Loucy (cell line): ENCODE measurements at regions not wholly inside any gene's neighbourhood (a gene's known extent, or its start where the extent isn't known, plus 50 kb on each side); places are given as distances from the start of the nearest gene placed in this dataset.

Experiments
- H2AFZ ChIP-seq: fragments of 200-600 bp; sonication (generic); 2 replicates; pipeline ENCODE4 v1.6.0; 2016; ENCODE audit warnings: antibody characterized with exemption, mild to moderate bottlenecking, low read length, moderate library complexity
- H3F3A ChIP-seq: fragments of 200-600 bp; 2 replicates; pipeline ENCODE4 v1.6.0; 2016; ENCODE audit warnings: antibody characterized with exemption, low read depth, mild to moderate bottlenecking
- H3K27me3 ChIP-seq: fragments of 200-600 bp; sonication (generic); 2 replicates; pipeline ENCODE4 v1.6.1; 2014; ENCODE audit warnings: low read length, mild to moderate bottlenecking; ENCODE audit not compliant: insufficient read depth, poor library complexity, severe bottlenecking
- H3K36me3 ChIP-seq: fragments of 200-600 bp; sonication (generic); 2 replicates; pipeline ENCODE4 v1.6.1; 2016; ENCODE audit warnings: low read length; ENCODE audit not compliant: insufficient read depth
- H3K4me1 ChIP-seq: fragments of 200-600 bp; sonication (generic); 2 replicates; pipeline ENCODE4 v1.5.1; 2014; ENCODE audit warnings: low read length, mild to moderate bottlenecking; ENCODE audit not compliant: insufficient read depth, poor library complexity, severe bottlenecking
- H3K4me2 ChIP-seq: fragments of 200-600 bp; sonication (generic); 2 replicates; pipeline ENCODE4 v1.6.0; 2014; ENCODE audit warnings: antibody characterized with exemption, low read length, low read depth, mild to moderate bottlenecking; ENCODE audit not compliant: poor library complexity, severe bottlenecking
- H3K4me3 ChIP-seq: fragments of 200-600 bp; sonication (generic); 2 replicates; pipeline ENCODE4 v1.5.1; 2014; ENCODE audit warnings: low read length, mild to moderate bottlenecking, mixed read lengths; ENCODE audit not compliant: poor library complexity, severe bottlenecking
- H3K79me2 ChIP-seq: fragments of 200-600 bp; sonication (generic); 2 replicates; pipeline ENCODE4 v1.6.1; 2014; ENCODE audit warnings: low read length; ENCODE audit not compliant: insufficient read depth
- H3K9ac ChIP-seq: fragments of 200-600 bp; sonication (generic); 2 replicates; pipeline ENCODE4 v1.6.0; 2014; ENCODE audit warnings: mild to moderate bottlenecking, low read depth, low read length, moderate library complexity; ENCODE audit not compliant: poor library complexity, severe bottlenecking
- H3K9me2 ChIP-seq: fragments of 200-600 bp; sonication (generic); replicated peaks from 2 replicates; pipeline ENCODE4 v1.6.1; 2016; ENCODE audit warnings: low read depth, low read length, mixed read lengths
- H3K9me3 ChIP-seq: fragments of 200-600 bp; sonication (generic); 2 replicates; pipeline ENCODE4 v1.6.1; 2014; ENCODE audit warnings: mild to moderate bottlenecking, antibody characterized with exemption, low read length, low read depth; ENCODE audit not compliant: insufficient read depth
- H4K20me1 ChIP-seq: fragments of 200-600 bp; sonication (generic); 2 replicates; pipeline ENCODE4 v1.6.0; 2014; ENCODE audit warnings: antibody characterized with exemption, low read length, mild to moderate bottlenecking; ENCODE audit not compliant: insufficient read depth, poor library complexity, severe bottlenecking
- EZH2phosphoT487 ChIP-seq: fragments of 200-600 bp; IDR thresholded peaks from 2 replicates; pipeline ENCODE4 v1.6.1; 2018; ENCODE audit warnings: antibody characterized with exemption, mild to moderate bottlenecking, moderate library complexity, borderline replicate concordance
- TF ChIP-seq, protein P1 (sequence below): fragments of 200-600 bp; sonication (generic); conservative IDR thresholded peaks from 2 replicates; pipeline ENCODE4 v1.5.1; 2014; ENCODE audit warnings: mild to moderate bottlenecking, antibody characterized with exemption, low read length

DNA sequence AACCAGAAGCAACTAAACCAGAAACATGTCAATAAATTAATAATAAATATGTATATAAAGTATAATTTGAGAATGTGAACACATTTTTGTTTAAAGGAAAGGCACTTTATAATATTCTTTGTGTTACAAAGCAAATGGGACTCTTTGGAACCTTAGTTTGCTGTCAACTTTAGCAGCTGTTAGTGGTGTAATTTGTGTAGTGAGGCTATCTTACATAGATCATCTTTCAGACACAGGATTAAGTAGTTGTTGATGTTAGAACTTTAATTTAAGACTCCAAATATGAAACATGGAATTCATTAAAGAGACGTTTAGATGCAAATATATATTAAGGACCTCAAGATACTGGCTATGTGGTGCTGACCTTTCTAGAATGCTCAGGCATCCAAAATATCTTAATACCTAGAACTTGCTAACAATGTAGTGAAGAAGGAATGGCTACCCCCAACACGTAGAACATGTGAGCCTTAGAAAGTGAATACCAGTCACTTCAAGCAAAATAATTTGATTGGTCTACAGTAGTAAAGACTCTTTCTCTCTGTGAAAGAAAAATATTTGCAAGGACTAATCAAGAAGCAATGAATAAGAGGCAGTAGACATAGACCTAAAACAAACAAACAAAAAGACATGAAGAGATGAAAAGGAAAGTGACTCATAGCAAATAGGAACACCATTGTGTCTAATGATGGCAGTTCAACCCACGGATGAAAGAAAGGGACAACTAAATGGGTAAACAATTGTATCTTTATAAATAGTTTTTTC lies 811.4 kb downstream of the USP25 start:
- H3K4me2 ChIP-seq, result no peak overlapping the region
- H3K4me3 ChIP-seq, result no peak overlapping the region
- no peaks in the 10 kb centered on the region for H3K4me1 ChIP-seq
- H3K27me3 ChIP-seq, result no peaks in the 10 kb centered on the region
- H2AFZ ChIP-seq, result no peak overlapping the region
- H3K9me2 ChIP-seq, result no peaks in the 10 kb centered on the region
- no peaks in the 10 kb centered on the region for H3K36me3 ChIP-seq
- H3K9me3 ChIP-seq, result no peaks in the 10 kb centered on the region
- no peak overlapping the region for H3K9ac ChIP-seq
- H3K79me2 ChIP-seq, result no peaks in the 10 kb centered on the region
- TF ChIP-seq EZH2phosphoT487, result no peak
- TF ChIP-seq, protein P1, sequence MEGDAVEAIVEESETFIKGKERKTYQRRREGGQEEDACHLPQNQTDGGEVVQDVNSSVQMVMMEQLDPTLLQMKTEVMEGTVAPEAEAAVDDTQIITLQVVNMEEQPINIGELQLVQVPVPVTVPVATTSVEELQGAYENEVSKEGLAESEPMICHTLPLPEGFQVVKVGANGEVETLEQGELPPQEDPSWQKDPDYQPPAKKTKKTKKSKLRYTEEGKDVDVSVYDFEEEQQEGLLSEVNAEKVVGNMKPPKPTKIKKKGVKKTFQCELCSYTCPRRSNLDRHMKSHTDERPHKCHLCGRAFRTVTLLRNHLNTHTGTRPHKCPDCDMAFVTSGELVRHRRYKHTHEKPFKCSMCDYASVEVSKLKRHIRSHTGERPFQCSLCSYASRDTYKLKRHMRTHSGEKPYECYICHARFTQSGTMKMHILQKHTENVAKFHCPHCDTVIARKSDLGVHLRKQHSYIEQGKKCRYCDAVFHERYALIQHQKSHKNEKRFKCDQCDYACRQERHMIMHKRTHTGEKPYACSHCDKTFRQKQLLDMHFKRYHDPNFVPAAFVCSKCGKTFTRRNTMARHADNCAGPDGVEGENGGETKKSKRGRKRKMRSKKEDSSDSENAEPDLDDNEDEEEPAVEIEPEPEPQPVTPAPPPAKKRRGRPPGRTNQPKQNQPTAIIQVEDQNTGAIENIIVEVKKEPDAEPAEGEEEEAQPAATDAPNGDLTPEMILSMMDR, result no peak
- H4K20me1 ChIP-seq, result no peaks in the 10 kb centered on the region
- no peaks in the 10 kb centered on the region for H3F3A ChIP-seq

DNA sequence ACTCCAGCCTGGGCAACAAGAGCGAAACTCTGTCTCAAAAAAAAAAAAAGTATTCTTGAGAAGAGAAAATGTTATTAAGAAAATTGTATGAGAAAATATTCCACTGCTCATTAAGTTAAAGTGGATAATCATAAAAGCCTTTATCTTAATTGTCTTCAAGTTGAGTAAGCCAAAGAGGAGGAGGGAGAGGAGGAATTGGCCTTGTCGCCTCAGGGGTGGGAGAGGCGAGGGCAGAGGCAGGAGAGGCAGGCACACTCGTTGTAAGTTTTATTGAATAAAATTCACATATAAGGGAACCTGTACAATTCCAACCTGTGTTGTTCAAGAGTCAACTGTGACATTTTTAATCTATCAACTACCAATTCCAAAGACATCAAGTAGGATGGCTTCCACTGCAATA lies 820.3 kb downstream of the USP25 start:
- Histone ChIP-seq H3K9me3 (no peaks in the 10 kb centered on the region), H3K9ac (no peak overlapping the region), H3K27me3 (no peaks in the 10 kb centered on the region), H3K36me3 (no peaks in the 10 kb centered on the region), H3K4me3 (no peak overlapping the region), H3K9me2 (no peaks in the 10 kb centered on the region), H2AFZ (no peak overlapping the region), H3K4me1 (no peaks in the 10 kb centered on the region), H3K4me2 (no peak overlapping the region), H3K79me2 (no peaks in the 10 kb centered on the region), H4K20me1 (no peaks in the 10 kb centered on the region), H3F3A (no peaks in the 10 kb centered on the region)
- no peak for TF ChIP-seq EZH2phosphoT487
- TF ChIP-seq, protein P1, result no peak

DNA sequence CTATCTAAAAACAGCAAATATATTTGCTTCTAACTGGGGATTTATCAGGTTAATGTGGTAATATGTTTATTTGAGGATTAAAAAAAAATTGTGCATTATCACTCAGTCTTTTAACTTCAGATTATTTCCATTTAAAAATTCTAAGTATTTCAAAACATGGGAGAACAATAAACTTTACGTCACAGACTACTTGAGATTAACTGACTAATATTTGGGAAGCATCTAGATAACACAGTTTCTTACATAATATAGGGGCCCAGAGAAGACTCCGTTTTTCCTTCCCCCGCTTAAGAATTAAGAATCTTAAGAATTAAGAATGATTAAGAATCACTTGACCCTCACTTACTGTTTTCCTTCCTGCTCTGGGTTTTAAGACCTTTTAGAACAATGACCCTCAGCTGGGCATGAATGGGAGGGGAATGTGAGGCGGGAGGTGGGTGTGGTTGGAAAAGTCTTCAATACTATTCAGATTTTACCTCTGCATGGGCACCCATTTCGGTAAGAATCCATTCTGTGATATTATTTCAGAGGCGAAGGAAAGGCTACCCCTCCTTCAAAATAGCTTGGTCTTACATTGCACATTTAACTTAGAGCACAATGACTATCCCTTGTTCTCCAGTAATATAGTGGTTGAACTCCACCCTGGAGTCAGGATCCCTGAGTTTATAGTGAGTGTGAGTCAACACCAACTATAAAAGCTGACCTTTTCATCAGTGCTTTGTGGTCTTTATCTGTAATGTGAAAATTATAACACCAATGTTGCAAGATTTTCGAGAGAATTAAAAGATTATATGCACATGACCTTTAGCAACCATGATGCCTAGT lies 821.3 kb downstream of the USP25 start:
- H4K20me1 ChIP-seq, result no peaks in the 10 kb centered on the region
- H3K9me3 ChIP-seq, result no peaks in the 10 kb centered on the region; the same call in 1 of the 2 replicates
- TF ChIP-seq EZH2phosphoT487, result no peak
- TF ChIP-seq, protein P1, result no peak
- H3K4me2 ChIP-seq, result no peak overlapping the region
- no peaks in the 10 kb centered on the region for H3F3A ChIP-seq
- H3K79me2 ChIP-seq, result no peaks in the 10 kb centered on the region
- no peaks in the 10 kb centered on the region for H3K36me3 ChIP-seq
- H3K4me1 ChIP-seq, result no peaks in the 10 kb centered on the region
- no peak overlapping the region for H2AFZ ChIP-seq
- no peaks in the 10 kb centered on the region for H3K27me3 ChIP-seq
- H3K9ac ChIP-seq, result no peak overlapping the region
- no peak overlapping the region for H3K4me3 ChIP-seq
- no peaks in the 10 kb centered on the region for H3K9me2 ChIP-seq
